ENCODE measurements at regions not wholly inside any gene's neighbourhood (a gene's known extent, or its start where the extent isn't known, plus 50 kb on each side); places are given as distances from the start of the nearest gene placed in this dataset.

- Histone ChIP-seq H3K4me2 (no peak overlapping the region), H4K20me1 (ENCODE audit: insufficient read depth) (no peaks in the 10 kb centered on the region), H2AFZ (ENCODE audit: low read depth) (no peak overlapping the region), H3K9me2 (no peaks in the 10 kb centered on the region), H3K79me2 (ENCODE audit: insufficient read depth) (no peaks in the 10 kb centered on the region), H3K27me3 (ENCODE audit: insufficient read depth) (no peaks in the 10 kb centered on the region), H3K4me3 (ENCODE audit: low read depth in 2 of 2, low read length in 1 of 2) (no peak overlapping the region), H3F3A (replicated peaks; ENCODE audit: insufficient read depth) (no peaks in the 10 kb centered on the region), H3K9ac (no peak overlapping the region), H3K4me1 (ENCODE audit: control insufficient read depth in 1 of 2, insufficient read depth in 2 of 2, low read depth in 1 of 2, low read length in 1 of 2) (peaks cover 0 to 7% of the 10 kb centered on the region in 2 experiments; a peak in 2 of 4 replicates), H3K9me3 (no peaks in the 10 kb centered on the region), H3K36me3 (replicated peaks in 1 of 2; ENCODE audit: control insufficient read depth in 1 of 2, insufficient read depth in 2 of 2, low read length in 1 of 2) (no peaks in the 10 kb centered on the region), H3K27ac (ENCODE audit: low read depth in 2 of 2, low read length in 1 of 2) (no peak overlapping the region)
- no peak for DNase-seq
- ChIA-PET CTCF (no interaction called here), POLR2A (no interaction called here)
- TF ChIP-seq REST (IDR thresholded peaks at IDR 0.05; ENCODE audit: low read depth, low read length) = no peak
- TF ChIP-seq NFIC (IDR thresholded peaks at IDR 0.05; ENCODE audit: borderline replicate concordance) = no peak
- no peak for TF ChIP-seq EZH2phosphoT487 (IDR thresholded peaks at IDR 0.05; ENCODE audit: borderline replicate concordance, low read depth)
- no peak for TF ChIP-seq FOXM1 (IDR thresholded peaks at IDR 0.05; ENCODE audit: low read depth)
- TF ChIP-seq, protein P1, sequence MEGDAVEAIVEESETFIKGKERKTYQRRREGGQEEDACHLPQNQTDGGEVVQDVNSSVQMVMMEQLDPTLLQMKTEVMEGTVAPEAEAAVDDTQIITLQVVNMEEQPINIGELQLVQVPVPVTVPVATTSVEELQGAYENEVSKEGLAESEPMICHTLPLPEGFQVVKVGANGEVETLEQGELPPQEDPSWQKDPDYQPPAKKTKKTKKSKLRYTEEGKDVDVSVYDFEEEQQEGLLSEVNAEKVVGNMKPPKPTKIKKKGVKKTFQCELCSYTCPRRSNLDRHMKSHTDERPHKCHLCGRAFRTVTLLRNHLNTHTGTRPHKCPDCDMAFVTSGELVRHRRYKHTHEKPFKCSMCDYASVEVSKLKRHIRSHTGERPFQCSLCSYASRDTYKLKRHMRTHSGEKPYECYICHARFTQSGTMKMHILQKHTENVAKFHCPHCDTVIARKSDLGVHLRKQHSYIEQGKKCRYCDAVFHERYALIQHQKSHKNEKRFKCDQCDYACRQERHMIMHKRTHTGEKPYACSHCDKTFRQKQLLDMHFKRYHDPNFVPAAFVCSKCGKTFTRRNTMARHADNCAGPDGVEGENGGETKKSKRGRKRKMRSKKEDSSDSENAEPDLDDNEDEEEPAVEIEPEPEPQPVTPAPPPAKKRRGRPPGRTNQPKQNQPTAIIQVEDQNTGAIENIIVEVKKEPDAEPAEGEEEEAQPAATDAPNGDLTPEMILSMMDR (IDR thresholded peaks at IDR 0.05) = no peak
- no peak for TF ChIP-seq ELF1 (IDR thresholded peaks at IDR 0.05)
- TF ChIP-seq, protein P2, sequence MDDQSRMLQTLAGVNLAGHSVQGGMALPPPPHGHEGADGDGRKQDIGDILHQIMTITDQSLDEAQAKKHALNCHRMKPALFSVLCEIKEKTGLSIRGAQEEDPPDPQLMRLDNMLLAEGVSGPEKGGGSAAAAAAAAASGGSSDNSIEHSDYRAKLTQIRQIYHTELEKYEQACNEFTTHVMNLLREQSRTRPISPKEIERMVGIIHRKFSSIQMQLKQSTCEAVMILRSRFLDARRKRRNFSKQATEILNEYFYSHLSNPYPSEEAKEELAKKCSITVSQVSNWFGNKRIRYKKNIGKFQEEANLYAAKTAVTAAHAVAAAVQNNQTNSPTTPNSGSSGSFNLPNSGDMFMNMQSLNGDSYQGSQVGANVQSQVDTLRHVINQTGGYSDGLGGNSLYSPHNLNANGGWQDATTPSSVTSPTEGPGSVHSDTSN (IDR thresholded peaks at IDR 0.05) = no peak
- TF ChIP-seq MEF2A (IDR thresholded peaks at IDR 0.05; ENCODE audit: borderline replicate concordance, low read depth) = no peak
- TF ChIP-seq RFX5 (IDR thresholded peaks at IDR 0.05; ENCODE audit: low read length) = no peak
- no peak for TF ChIP-seq GATA2 (CRISPR knock-in tag; IDR thresholded peaks at IDR 0.05)
- TF ChIP-seq YY1 (IDR thresholded peaks at IDR 0.05; ENCODE audit: low read depth) = no peak
- no peak for TF ChIP-seq RCOR1 (IDR thresholded peaks at IDR 0.05; ENCODE audit: low read length)
- TF ChIP-seq MAX (IDR thresholded peaks at IDR 0.05; ENCODE audit: low read depth) = no peak
- WGBS (ENCODE audit: low lambda C conversion rate) = 31% methylated on average over 6 of the region's 6 CpGs
These were observed 727.4 kb downstream of the ETS1 start for GRCh38 chr11:127859941-127860354.

Measured in SK-N-SH (cell line).